GM10266 (cell line): ENCODE measurements at regions not wholly inside any gene's neighbourhood (a gene's known extent, or its start where the extent isn't known, plus 50 kb on each side); places are given as distances from the start of the nearest gene placed in this dataset.

Experiments used
- DNase-seq: peaks from one replicate; pipeline ENCODE4 v3.0.0; 2012; ENCODE audit errors: extremely low spot score
- CTCF ChIP-seq: IDR thresholded peaks from 2 replicates; pipeline ENCODE4 v1.5.1; 2012; ENCODE audit warnings: mild to moderate bottlenecking, low read depth; ENCODE audit not compliant: control insufficient read depth, insufficient read depth; ENCODE audit errors: missing control alignments

DNA sequence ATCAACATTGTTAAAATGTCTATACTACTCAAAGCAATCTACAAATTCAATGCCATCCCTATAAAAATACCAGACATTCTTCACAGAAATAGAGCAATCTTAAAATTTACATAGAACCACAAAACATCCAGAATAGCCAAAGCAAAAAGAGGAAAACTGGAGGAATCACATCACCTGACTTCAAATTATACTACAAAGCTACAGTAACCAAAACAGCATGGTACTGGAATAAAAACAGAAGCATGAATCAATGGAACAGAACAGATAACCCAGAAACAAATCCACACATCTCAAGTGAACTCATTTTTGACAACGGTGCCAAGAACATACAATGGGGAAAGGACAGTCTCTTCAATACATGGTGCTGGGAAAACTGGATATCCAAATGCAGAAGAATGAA is 87.3 kb upstream of the EGFR start:
- no peak for TF ChIP-seq CTCF
- no peak for DNase-seq

DNA sequence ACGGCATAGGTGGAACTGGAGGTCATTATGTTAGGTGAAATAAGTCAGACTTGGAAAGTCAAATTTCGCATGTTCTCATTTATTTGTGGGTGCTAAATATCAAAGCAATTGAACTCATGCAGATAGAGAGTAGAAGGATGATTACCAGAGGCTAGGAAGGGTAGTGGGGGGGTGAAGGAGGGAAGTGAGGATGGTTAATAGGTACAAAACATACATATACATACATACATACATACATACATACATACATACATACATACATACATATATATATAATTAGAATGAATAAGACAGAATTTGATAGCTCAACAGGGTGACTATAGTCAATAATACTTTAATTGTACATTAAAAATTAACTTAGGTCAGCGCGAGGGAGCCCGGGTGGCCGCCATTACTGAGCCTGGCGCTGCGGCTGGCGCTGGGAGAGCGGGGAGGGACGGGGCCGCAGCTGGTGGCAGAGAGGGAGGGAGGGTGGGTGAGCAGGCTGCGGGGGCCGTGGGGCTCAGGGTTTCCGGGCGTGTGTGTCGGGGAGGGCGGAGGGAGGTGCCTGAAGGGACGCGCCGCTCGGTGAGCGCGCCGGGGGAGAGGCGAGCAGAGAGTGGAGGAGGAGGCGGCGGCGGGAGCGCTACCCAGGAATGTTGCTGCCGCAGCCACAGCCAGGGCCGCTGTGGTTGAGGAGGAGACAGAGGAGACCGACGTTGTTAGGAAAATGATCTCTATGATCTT is 85.8 kb upstream of the EGFR start:
- DNase-seq: no peak
- TF ChIP-seq CTCF: no peak

DNA sequence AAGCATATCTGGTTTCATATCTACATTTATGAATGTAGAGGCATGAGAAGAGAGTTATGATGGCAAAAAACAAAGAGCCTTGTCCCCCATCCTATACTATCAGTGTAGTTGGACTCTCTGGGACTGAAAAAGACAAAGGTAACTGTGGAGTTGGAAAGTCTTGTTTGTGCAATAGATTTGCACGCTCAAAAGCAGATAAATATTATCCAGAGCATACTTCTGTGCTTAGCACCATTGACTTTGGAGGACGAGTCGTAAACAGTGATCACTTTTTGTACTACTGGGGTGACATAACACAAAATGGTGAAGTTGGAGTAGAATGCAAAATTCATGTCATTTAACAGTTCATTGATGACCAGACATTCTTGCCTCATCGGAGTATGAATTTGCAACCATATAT is 85.2 kb upstream of the EGFR start:
- TF ChIP-seq CTCF: no peak
- DNase-seq: no peak

GRCh38 chr7:54940748-54941147 is 78.1 kb upstream of the EGFR start:
- DNase-seq: no peak
- no peak for TF ChIP-seq CTCF

- DNase-seq: no peak
- TF ChIP-seq CTCF: no peak
Observed at GRCh38 chr7:54944179-54944578, 74.6 kb upstream of the EGFR start.

DNA sequence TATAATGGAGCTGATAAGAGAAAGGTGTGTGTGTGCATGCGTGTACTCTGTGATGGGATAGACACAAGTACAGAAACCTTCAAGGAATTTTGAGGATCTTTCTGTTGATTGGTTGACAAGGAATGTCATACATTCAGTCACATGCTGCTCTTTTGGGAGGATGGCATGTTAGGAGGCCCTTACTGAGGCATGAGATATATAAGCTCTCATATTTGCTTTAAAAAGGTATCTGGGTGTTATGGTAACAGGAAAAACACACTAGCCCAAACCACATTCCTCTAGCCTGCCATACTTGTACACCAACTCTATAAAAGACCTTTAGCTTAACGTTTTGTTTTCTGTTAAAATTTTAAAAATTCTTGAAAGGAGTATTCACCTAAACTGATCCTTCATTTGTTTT is 72.5 kb upstream of the EGFR start:
- no peak for TF ChIP-seq CTCF
- DNase-seq: no peak

- TF ChIP-seq CTCF: no peak
- DNase-seq: no peak
Observed at GRCh38 chr7:54946764-54947163, 72.1 kb upstream of the EGFR start.
